OCI-LY7 (cell line): ENCODE measurements at regions not wholly inside any gene's neighbourhood (a gene's known extent, or its start where the extent isn't known, plus 50 kb on each side); places are given as distances from the start of the nearest gene placed in this dataset.

Experiments used
- CTCF ChIP-seq: fragments of 200-600 bp; sonication (generic); conservative IDR thresholded peaks from 2 replicates; pipeline ENCODE4 v1.5.1; 2014; ENCODE audit warnings: mild to moderate bottlenecking, antibody characterized with exemption, low read length, moderate library complexity, mixed read lengths
- EZH2phosphoT487 ChIP-seq: fragments of 200-600 bp; sonication (generic); IDR thresholded peaks from 2 replicates; pipeline ENCODE4 v1.6.1; 2018; ENCODE audit warnings: low read depth, borderline replicate concordance, mild to moderate bottlenecking, mixed run types, antibody characterized with exemption, low read length, moderate library complexity, mixed read lengths

GRCh38 chr2:53366543-53366942 lies 401.1 kb upstream of the CHAC2 start:
- TF ChIP-seq EZH2phosphoT487: no peak
- no peak for TF ChIP-seq CTCF
